ENCODE measurements at regions not wholly inside any gene's neighbourhood (a gene's known extent, or its start where the extent isn't known, plus 50 kb on each side); places are given as distances from the start of the nearest gene placed in this dataset.

DNA sequence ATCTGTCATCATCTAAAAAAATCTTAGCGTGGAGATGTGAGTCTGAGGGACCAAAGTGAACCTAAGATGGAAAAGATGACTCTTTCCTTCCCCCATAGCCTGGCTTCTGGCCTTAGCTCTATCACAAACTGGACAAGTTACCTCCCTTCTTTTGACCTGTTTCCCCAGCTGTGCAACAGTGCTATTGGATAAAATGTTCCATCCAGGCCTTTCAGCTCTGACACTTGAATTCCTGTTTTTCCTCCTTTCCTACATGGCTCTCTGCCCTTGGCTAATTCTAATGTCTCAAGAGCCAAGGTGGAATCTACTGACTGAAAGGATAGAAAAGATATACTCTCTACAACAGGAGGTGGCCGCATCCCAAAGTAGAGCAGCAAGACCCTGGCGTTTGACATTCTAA lies 84.5 kb upstream of the ARHGEF9 start:
- Mint-ChIP-seq H3K27ac (no peak overlapping the region), H3K27me3 (ENCODE audit: low read depth) (no peaks in the 10 kb centered on the region), H3K9me3 (peaks cover 19% of the 10 kb centered on the region), H3K4me3 (no peak overlapping the region), H3K4me1 (no peaks in the 10 kb centered on the region), H3K36me3 (ENCODE audit: low read depth) (no peaks in the 10 kb centered on the region)
- TF ChIP-seq, protein P1, sequence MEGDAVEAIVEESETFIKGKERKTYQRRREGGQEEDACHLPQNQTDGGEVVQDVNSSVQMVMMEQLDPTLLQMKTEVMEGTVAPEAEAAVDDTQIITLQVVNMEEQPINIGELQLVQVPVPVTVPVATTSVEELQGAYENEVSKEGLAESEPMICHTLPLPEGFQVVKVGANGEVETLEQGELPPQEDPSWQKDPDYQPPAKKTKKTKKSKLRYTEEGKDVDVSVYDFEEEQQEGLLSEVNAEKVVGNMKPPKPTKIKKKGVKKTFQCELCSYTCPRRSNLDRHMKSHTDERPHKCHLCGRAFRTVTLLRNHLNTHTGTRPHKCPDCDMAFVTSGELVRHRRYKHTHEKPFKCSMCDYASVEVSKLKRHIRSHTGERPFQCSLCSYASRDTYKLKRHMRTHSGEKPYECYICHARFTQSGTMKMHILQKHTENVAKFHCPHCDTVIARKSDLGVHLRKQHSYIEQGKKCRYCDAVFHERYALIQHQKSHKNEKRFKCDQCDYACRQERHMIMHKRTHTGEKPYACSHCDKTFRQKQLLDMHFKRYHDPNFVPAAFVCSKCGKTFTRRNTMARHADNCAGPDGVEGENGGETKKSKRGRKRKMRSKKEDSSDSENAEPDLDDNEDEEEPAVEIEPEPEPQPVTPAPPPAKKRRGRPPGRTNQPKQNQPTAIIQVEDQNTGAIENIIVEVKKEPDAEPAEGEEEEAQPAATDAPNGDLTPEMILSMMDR (IDR thresholded peaks at IDR 0.05; ENCODE audit: unreplicated experiment in 3 of 3), result no peak

DNA sequence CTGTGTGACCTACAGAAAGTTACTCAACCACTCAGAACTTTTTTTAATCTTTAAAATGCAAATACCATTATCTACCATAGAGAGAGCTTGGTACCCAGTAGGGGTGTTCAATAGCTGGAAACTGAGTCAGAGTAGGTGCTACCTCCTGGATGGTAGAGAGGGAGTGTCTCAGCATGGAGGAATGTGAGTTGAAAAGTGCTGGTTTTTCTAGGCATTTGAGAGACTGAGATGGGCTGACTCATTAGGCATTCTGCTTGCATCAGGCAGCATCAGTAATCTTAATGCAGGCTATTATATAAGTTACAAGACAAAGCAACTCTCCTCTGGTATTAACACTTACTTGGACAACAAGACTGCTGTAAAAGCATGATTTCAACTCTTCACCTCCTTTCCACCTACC lies 70.9 kb upstream of the ARHGEF9 start:
- Mint-ChIP-seq H3K27me3 (ENCODE audit: low read depth) (no peaks in the 10 kb centered on the region), H3K4me3 (no peak overlapping the region), H3K9me3 (peaks cover 12% of the 10 kb centered on the region), H3K4me1 (no peaks in the 10 kb centered on the region), H3K27ac (no peak overlapping the region), H3K36me3 (ENCODE audit: low read depth) (no peaks in the 10 kb centered on the region)
- TF ChIP-seq, protein P1 (IDR thresholded peaks at IDR 0.05; ENCODE audit: unreplicated experiment in 3 of 3), result no peak

DNA sequence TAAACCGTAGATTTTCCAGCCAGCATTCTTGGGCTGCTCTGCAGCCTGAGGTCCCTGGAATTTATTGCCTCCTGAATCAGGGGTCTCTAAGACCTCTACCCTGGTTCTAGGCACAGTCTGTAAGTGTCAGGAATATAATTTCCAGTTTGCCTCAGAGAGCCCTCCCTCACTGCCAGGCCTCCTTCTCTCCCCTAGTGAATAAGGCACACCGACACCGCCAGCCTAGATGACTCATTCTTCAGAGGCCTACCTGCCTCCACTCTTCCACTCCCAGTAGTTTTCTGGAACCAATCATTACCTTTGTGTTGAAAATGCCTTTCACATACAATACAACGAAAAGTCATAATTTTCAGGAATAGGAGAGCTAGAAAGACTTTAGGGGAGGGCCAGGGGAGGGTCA lies 50.3 kb upstream of the ARHGEF9 start:
- Mint-ChIP-seq H3K27ac (no peak overlapping the region), H3K4me1 (no peaks in the 10 kb centered on the region), H3K4me3 (no peak overlapping the region), H3K27me3 (ENCODE audit: low read depth) (no peaks in the 10 kb centered on the region), H3K9me3 (peaks cover 31% of the 10 kb centered on the region), H3K36me3 (ENCODE audit: low read depth) (no peaks in the 10 kb centered on the region)
- TF ChIP-seq, protein P1 (IDR thresholded peaks at IDR 0.05; ENCODE audit: unreplicated experiment in 3 of 3), result no peak

Measured in nephron (organoid).